Heart right ventricle (tissue), 16 donors: ENCODE measurements at regions not wholly inside any gene's neighbourhood (a gene's known extent, or its start where the extent isn't known, plus 50 kb on each side); places are given as distances from the start of the nearest gene placed in this dataset.

ENCODE experiments used
- ATAC-seq, 8 donors: fragments of 200-7000 bp; cut with Tn5 transposase; one replicate each; pipeline ENCODE4 v1.9.1; 2020; ENCODE audit warnings: mild to moderate bottlenecking in 8 of 8, moderate library complexity in 8 of 8, moderate number of reproducible peaks in 1 of 8
- DNase-seq, 2 donors: peaks; one replicate each; pipeline ENCODE4 v3.0.0-alpha.2; 2020
- H3K27ac ChIP-seq, 10 donors: fragments of 200-600 bp; sonication (generic) in 2 of 10; one replicate each; pipeline versions ENCODE4 v1.5.0 to v1.8.0; 2020 to 2022; ENCODE audit warnings: mild to moderate bottlenecking in 3 of 10
- H3K27me3 ChIP-seq, 7 donors: fragments of 200-600 bp; one replicate each; pipeline ENCODE4 v1.8.0; 2021 to 2022; ENCODE audit warnings: mild to moderate bottlenecking in 2 of 7
- H3K36me3 ChIP-seq, 9 donors: fragments of 200-600 bp; sonication (generic) in 1 of 9; one replicate each; pipeline versions ENCODE4 v1.5.0 to v1.8.0; 2020 to 2022; ENCODE audit warnings: mild to moderate bottlenecking in 2 of 9
- H3K4me1 ChIP-seq, 9 donors: fragments of 200-600 bp; sonication (generic) in 1 of 9; one replicate each; pipeline versions ENCODE4 v1.5.0 to v1.8.0; 2020 to 2022; ENCODE audit warnings: mild to moderate bottlenecking in 4 of 9
- H3K4me3 ChIP-seq, 10 donors: fragments of 200-600 bp; sonication (generic) in 2 of 10; one replicate each; pipeline versions ENCODE4 v1.5.0 to v1.8.0; 2020 to 2022; ENCODE audit warnings: mild to moderate bottlenecking in 7 of 10, moderate library complexity in 2 of 10
- H3K9me3 ChIP-seq, 11 donors: fragments of 200-600 bp in 10 of 11; sonication (generic) in 2 of 11; one replicate each; pipeline versions ENCODE4 v1.5.0 to v1.8.0; 2013 to 2022; ENCODE audit warnings: mild to moderate bottlenecking in 2 of 11, control low read depth in 1 of 11, moderate library complexity in 1 of 11
- CTCF ChIP-seq, 9 donors: fragments of 200-600 bp; sonication (generic) in 2 of 9; IDR thresholded peaks; one replicate each; pipeline versions ENCODE4 v1.5.0 to v1.8.0; 2021 to 2022; ENCODE audit warnings: antibody characterized with exemption in 9 of 9, mild to moderate bottlenecking in 5 of 9, moderate library complexity in 1 of 9
- WGBS, 2 donors: extraction: QIAGEN DNeasy Blood & Tissue Kit; methylation state at CpG; one replicate each; pipeline ENCODE4 v1.1.7; 2013; ENCODE audit warnings: inconsistent platforms in 1 of 2; 5-methylcytosine and 5-hydroxymethylcytosine counted together
- intact Hi-C, 10 donors: fragments of 100-400 bp; cut with DNase I; formaldehyde crosslinking; loops; one replicate each; pipeline versions ENCODE4 v1.11.1 to v1.14.2; 2022
- donor health status: Arrhythmogenic right ventricular cardiomyopathy.
- donor health status: ischemic (EF 13 %, LVEDD 7.1; RV severe dilation, severe dysfunction).
- donor health status: healthy with polysubstance abuse.
- donor health status: DM: no; HTN: yes; CAD: no.
- donor health status: DM: no; HTN: no; CAD: no.
- donor health status: ischemic (EF 25% LVEDD 6.9; RV normal size, moderate dysfunction).
- donor health status: ischemic (EF 25% LVEDD 5.7; RV mildly dilated, moderate dysfunction).
- donor health status: healthy.
- donor health status: DM: yes; HTN: yes; CAD: no.
- donor health status: Ischemic cardiomyopathy.
- donor health status: ischemic (EF 35%, LVEDD 5.7; RV mildly dilated, moderate dysfunction).
- donor health status: nonischemic (EF 11% LVEDD 7.7; RV severe dilation, severe dysfunction).
- donor health status: DM: yes; HTN: yes; CAD: no.
- donor health status: PGD.
- donor health status: ischemic (EF 29% LVEDD 5.4; RV normal size, mild dysfunction).
- donor health status: nonischemic (EF 23%, LVEDD 6.1; RV moderate dilation, normal function).

- no peak for ATAC-seq
- Histone ChIP-seq H3K36me3 (no peaks in the 10 kb centered on the region), H3K4me1 (no peaks in the 10 kb centered on the region), H3K9me3 (peaks cover 0 to 4% (median 0%) of the 10 kb centered on the region in 11 donors), H3K27me3 (no peaks in the 10 kb centered on the region), H3K4me3 (no peak overlapping the region), H3K27ac (no peak overlapping the region)
- DNase-seq: no peak
- intact Hi-C loops: no loop called here
- no peak for TF ChIP-seq CTCF (IDR thresholded peaks at IDR 0.05)
- WGBS, 2 donors: 77 to 80% methylated on average over 3 of the region's 3 CpGs
Observed at GRCh38 chr15:35933531-35933930, 387.6 kb upstream of the DPH6 start.

GRCh38 chr15:35934383-35935049 is 388.6 kb upstream of the DPH6 start:
- 84 to 90% methylated on average over 3 of the region's 3 CpGs for WGBS, 2 donors
- Histone ChIP-seq H3K36me3 (no peaks in the 10 kb centered on the region), H3K27me3 (no peaks in the 10 kb centered on the region), H3K9me3 (peaks cover 0 to 4% (median 0%) of the 10 kb centered on the region in 11 donors), H3K4me1 (no peaks in the 10 kb centered on the region), H3K27ac (no peak overlapping the region), H3K4me3 (no peak overlapping the region)
- DNase-seq (no peak), ATAC-seq (no peak)
- intact Hi-C loops: no loop called here
- TF ChIP-seq CTCF (IDR thresholded peaks at IDR 0.05): no peak

- intact Hi-C loops: no loop called here
- Histone ChIP-seq H3K4me3 (no peak overlapping the region), H3K27ac (no peak overlapping the region), H3K27me3 (no peaks in the 10 kb centered on the region), H3K4me1 (no peaks in the 10 kb centered on the region), H3K9me3 (peaks cover 0 to 4% (median 0%) of the 10 kb centered on the region in 11 donors), H3K36me3 (no peaks in the 10 kb centered on the region)
- no peak for TF ChIP-seq CTCF (IDR thresholded peaks at IDR 0.05)
- WGBS, 2 donors: 98 to 99% methylated on average over 2 of the region's 2 CpGs
- ATAC-seq (no peak), DNase-seq (no peak)
Observed at GRCh38 chr15:35936284-35936683, 390.3 kb upstream of the DPH6 start.

GRCh38 chr15:35937380-35937779 is 391.4 kb upstream of the DPH6 start:
- H3K36me3 ChIP-seq: no peaks in the 10 kb centered on the region
- DNase-seq: no peak
- peaks cover 0 to 4% (median 0%) of the 10 kb centered on the region in 11 donors for H3K9me3 ChIP-seq
- 83 to 87% methylated on average over 1 of the region's 1 CpG for WGBS, 2 donors
- H3K4me3 ChIP-seq: no peak overlapping the region
- H3K27ac ChIP-seq: no peak overlapping the region
- intact Hi-C loops: no loop called here
- no peaks in the 10 kb centered on the region for H3K27me3 ChIP-seq
- no peak for TF ChIP-seq CTCF (IDR thresholded peaks at IDR 0.05)
- ATAC-seq: no peak
- H3K4me1 ChIP-seq: no peaks in the 10 kb centered on the region
